ENCODE measurements at regions not wholly inside any gene's neighbourhood (a gene's known extent, or its start where the extent isn't known, plus 50 kb on each side); places are given as distances from the start of the nearest gene placed in this dataset.

DNA sequence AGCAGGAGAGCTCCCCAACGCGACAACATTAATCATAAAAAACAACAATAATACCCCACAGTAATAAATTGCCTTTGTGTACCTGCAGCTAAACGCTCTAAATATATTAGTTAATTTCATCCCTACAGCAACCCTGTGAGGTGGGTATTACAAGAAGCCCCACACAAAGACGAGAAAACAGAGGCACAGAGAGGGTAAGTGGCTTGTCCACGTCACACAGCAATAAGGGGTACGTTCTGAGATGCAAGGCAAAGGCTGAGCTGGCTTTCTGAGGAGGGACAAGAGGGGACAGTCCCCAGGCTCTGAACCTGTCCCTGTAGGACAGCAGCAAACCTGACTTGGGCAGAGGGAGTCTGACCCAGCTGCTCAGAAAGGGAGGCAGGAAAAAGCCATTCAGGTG is 78.2 kb downstream of the NCOR2 start:
- no peak for DNase-seq

DNA sequence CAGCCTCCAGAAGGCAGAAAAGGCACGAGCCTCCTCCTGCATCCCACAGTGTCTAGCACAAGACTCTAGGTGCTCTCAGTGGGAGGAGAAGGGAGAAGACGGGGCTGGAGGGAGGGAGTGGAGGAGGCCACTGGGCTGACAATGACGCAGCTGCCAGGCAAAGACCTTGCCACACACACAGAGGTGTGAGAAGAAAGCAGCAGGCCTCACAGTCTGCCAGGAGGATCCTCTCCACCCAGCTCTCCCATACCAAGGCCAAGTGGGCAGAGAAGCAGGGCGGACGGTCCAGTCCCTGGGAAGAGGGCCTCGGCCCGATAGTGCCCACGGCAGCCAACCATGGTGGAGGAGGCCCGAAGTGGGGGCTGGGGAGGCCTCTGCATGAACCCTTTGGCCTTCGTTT is 78.9 kb downstream of the NCOR2 start:
- DNase-seq, result no peak

DNA sequence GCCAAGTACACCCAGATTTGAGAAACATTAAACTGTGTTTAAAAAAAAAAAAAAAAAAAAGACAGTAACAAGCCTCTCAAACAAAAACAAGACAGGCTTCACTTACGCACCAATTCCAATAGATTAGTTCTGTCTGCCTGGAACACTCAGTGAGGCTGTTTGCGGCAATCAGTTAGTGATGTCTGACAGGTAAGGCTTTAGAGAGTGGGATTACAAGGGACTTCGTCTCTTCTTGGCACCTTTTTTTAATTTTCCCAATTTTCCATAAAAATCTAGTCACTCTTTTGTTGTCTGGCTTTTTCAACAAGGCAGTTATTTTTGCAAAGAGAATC is 79.6 kb downstream of the NCOR2 start:
- DNase-seq, result no peak

DNA sequence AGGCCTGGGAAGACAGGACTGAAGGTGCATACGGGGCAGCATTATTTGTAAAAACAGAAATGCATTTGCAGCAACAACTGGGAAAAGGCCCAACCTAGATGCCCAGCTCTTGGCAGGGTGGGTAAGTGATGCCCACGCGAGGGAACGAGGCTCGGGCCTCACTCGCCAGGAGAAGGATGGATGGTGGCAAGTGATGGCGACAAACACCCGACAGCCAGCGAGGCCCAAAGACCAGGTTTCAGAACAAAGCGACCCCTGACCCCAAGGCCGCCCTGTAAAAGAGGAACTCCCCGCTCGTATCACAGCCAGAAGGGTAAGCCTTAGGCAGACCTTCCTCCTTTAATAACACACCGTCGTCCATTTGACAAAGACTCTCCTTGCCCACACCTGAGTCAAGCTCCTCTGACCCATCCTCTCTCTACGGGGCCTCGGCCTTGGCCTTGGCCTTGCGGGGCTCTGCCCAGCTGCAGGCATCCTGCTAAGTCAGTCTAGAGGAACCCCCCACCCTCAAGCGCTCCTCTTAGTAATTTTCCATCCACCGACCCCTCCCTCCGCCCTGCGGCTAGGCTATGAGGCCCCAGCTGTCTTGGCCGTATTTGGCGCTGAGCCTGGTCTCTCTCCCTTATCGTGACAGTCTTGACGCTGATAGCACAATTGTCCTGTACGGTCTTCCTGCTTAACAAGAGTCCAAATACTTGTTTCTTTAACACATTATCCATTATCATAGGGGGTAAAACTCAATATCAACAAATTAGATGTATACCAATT is 80.2 kb downstream of the NCOR2 start:
- no peak for DNase-seq

DNA sequence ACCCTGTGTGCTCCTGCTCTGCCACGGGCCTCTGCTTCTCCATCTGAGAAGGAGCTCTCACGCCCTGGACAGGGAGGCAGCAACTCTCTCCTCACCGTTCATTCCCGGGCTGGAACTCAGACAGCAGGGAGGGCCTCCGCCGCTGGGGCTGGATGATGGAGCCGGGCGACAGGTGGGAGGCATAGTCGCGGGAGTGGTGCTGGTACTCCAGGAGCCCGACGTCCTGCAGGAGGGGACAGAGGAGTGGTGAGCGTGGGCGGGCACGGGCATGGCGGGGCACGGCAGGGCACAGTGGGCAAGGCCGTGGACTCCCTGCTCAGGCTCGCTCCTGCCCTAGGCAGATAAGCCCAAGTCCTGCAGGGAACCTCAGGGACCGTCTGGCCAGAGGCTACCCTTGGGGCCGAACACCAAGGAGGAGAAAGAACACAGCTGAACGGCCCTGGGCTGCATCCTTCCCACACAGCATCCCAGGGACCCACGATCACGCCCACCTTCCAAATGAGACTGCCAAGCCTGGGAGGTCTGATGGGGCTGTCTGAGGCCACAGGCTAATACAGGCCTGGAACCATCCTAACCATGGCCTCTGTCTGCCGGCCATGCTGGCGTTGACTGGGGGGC is 81.0 kb downstream of the NCOR2 start:
- no peak for DNase-seq

DNA sequence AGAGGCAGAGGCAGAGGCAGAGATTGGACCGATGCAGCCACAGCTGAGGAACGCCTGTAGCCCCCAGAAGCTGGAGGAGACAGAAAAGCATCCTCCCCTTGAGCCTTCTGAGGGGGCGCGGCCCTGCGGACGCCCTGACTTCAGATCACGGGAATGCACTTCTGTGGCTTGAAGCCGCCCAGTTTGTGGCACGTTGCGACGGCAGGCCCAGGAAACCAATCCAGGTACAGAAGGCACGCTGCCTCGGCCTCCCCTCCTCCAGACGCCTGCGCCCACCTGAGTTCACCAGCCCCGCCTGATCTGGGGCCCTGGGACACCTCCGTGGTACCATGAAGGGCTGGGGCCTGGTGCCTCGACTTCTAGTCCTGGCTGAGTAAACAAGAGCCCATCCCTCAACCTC is 82.0 kb downstream of the NCOR2 start:
- no peak for DNase-seq

DNA sequence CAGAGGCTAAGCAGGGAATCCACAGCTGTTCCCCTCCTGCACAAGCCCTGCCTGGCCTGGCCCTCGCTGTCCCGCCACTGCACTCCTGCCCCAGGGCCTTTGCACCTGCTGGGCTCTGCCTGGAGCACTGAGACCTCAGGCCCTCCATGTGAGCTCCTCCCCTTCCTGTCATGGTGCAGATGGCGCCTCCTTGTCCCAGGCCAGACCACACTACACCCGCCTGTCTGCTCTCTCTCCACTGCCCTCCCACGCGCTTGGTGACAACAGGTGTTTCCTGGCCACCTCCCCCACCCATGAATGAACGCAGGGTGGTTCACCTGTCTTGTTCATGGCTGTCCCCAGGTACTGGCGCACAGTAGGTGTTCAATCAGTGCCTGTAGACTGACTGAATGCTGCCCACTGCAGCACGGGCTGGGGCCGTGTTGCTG is 82.9 kb downstream of the NCOR2 start:
- DNase-seq, result no peak

DNA sequence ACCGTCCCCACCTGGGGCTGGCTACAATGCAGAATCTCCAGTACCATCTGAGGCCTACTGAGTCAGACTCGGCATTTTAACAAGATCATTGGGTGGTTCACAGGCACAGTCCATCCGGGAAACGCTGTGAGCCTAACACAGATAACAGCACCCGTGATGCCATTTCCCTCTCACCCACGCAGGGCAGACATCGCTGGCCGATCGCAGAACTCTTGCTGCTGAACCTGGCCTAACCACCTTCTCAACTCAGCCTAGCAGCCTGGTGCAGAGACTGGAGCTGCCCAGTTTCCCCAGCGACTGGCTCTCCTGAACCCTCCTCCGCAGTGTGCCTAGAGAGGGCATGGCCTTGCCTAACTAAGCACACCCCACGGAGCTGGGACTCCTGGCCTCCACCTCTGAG is 83.3 kb downstream of the NCOR2 start:
- no peak for DNase-seq

DNA sequence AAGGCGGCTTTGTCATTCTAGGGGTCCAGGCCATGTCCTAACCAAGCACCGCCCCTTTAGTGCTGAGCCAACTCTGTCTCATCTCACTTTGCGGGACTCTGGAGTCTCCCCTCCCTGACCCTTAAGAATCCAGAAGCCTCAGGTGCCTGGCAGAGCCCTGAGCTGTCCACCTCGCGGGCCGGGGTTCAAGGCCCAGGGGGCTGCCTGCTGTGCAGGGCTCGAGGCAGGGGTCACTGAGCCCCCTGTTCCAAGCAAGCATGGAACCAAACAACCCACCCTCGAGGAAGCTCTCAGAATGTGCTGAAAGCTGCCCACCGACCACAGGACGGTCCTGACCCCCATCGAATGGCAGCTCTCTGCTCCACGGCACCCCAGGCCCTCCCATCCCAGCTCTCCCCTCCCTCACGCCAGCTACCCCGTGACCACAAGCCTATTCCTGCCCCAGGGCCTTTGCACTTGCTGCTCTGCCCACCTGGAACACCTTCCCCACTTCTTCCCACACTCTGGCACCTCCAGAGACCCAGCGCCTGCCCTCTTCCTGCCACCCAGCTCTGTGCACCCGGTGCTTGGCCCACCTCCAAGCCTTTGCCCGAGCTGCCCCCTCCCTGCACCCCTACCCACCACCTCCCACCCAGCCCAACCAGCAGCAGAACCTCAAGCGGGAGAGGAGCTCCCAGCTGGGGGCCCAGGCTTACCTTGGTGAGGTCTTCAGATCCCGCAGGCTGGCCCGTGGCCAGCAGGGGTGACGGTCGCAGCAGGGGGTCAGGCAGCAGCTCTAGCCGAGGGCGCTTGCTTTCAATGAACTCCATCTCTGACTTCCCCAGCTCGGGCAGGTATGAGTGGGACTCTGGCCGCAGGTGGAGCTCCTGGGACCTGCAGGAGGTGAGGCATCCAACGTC is 84.3 kb downstream of the NCOR2 start:
- no peak for DNase-seq

DNA sequence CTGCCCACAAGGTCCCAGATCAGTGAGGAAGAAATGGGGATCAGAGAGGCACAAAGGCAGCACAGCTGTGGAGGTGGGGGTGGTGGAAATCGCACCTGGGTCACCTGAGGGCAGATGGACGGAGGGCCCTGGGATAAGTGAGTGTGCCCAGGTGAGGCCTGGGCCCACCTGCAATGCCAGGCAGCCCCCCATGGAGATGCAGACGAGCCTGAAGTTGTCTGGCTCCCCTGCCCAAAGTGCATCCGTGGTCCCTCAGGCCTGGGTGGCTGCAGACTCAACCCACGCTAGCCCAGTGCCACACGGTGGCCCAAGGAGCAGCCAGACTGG is 84.9 kb downstream of the NCOR2 start:
- DNase-seq, result no peak

DNA sequence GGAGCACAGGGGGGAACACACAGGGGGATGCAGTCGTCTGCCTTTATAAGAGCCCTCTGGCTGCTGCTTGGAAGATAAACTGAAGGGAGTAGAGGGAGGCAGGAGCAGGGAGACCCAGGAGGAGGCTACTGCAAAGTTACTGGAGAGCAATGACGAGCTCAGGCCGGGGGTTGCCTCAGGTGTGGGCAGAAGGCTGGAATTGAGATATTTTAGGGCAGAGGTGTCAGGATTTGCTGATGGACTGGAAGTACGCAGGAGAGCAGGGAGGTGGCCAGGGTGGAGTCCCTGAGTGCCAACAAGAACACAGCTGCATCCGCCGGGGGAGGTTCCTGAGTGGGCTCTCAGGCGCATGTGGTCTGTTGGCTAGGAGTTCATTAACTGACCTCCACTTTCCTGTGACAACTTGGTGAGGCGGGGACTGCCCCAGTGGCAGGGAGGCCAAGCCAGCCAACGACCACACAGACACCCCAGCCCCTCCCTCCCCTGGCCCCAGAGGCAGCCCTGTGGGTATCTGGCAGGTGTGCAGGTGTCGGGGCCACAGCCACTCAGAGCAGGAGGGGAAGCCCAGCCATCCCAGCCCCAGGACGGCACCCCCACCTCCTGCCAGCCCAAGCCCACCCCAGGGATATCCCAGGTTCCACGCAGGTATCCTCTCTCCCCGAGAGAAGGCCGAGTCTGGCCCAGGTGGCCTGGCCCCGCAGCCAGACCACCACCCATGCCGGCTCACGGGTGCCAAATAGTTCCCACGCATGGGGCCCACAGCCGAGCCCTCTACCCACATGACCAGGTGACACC is 85.4 kb downstream of the NCOR2 start:
- no peak for DNase-seq

DNA sequence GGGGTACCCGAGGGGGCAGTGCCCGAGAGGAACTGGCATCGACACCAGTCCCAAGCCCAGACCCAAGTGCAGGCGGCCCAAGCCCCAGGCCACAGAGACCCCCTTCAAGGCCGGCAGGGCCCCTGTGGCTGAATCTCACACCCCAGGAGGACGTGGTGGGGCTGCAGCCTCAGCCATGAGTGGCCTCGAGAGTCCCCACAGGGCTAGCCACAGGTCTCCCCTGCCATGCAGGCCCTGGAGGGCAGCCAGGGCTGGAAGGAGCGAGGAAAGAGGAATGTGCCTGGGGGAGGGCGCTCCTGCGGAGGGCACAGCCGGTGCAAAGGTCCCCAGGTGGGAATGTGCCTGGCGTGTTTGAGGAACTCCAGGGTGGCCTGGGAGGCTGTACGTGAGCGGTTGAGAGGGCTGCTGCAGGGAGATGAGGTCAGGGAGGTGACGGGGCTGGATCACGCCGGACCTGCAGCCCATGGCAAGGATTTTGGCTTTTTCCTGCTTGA is 86.1 kb downstream of the NCOR2 start:
- DNase-seq, result no peak

DNA sequence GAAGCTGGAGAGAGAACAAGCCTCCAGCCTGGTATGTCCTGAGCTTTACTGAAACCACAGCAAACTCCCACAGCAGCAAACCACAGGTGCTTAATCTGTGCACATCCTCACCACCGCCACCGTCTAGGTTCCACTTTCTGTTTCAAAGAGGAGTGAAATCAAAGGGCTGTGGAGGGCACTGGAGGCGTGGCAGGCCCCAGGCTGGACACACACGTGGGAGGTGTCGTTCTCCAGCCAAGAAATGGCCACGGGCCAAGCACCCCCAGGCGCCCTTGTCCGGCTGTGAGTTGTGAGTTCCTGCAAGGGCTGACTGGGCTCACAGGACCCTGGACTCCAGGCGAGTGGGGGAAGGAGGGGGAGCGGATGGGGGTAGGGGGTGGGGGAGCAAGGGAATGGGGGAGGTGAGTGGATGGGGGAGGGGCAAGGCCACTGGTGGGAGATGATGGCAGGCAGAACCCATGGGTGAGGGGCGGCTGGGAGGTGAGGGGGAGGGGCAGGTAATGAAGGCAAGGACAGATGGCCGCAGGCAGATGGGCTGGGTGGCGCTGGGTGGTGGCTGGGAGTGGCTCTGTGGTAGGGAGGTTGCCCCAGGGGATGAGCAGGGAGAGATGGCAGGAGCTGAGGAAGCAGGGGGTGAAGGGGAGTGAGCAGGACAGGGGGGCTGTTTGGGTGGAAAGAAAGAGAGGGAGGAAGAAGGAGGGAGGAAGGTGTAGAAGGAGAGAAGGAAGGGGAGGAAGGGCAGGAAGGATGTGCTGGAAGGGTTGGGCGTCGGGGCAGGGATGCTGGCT is 86.7 kb downstream of the NCOR2 start:
- DNase-seq, result no peak

DNA sequence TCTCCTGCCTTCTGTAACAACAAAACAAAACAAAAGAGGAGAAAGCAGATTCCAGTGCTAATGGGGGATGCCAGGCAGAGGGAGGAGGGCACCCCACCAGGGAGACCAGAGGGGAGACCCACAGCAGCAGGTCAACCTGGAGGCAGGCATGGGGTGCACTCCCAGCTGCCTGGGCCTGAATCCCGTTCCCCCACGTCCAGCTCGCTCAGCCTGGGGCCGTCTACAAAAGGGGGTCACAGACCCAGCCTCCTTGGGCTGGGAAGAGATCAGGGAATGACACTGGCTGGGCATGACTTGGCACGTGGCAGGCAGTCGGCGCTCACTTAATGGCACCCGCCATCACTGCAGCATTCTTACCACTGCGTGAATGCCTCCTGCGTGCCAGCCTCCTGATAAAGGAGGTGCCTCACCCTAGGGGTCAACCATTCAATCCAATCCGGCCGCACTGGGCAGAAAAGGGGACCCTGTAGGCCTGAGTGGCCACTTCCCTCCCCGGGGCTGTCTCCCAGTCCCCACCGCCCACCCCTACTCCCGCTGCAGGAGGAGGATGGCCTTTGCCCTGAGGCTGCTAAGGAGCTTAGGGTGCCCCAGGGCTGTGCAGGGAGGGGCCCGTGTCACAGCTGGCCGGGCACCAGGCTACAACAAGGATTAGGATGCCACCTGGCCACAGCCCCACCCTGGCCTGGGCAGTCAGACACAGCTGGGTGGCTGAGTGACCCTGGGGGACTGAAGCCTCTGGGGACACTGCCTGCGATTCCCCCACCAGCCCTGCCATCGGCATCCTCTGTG is 87.5 kb downstream of the NCOR2 start:
- no peak for DNase-seq

DNA sequence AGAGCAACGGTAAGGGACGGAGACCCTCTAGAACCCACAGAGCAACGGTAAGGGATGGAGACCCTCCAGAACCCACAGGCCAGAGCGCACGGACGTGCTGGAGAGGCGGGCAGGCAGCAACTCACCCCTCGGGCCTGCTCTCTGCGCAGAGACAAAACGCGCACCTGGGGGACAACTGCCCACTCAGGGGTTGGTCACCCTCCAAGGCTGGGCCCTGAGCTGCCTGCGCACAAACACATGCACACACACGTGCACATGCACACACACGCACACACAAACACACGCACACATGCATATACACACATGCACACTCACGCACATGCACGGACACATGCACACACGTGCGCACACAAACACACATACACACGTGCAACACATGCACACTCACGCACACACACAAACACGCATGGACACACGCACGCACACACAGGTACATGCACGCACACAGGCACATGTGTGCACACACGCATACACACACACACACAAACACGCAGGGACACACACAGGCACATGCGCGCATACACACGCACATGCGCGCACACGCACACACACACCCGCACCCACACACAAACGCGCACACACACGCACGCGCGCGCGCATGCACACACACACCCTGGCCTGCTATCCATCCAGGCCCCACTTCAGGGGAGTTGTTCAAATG is 88.3 kb downstream of the NCOR2 start:
- no peak for DNase-seq

DNA sequence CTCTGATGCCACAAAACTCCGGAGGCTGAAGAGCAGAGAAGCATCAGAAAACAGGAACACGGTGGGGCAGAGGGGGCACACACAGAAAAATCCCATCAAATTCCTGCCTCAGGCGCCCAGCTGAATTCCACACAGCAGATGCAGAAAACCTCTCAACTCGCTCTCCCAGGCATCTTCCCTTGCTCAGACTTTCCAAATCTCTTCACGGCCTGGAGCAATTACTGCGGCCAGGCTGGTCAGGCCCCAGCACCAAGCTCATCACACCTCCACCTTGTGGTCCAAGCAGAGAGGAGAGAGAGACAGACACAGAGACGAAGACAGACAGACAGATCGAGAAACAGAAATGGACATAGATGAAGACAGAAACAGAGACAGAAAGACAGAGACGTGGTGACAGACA is 89.0 kb downstream of the NCOR2 start:
- no peak for DNase-seq

DNA sequence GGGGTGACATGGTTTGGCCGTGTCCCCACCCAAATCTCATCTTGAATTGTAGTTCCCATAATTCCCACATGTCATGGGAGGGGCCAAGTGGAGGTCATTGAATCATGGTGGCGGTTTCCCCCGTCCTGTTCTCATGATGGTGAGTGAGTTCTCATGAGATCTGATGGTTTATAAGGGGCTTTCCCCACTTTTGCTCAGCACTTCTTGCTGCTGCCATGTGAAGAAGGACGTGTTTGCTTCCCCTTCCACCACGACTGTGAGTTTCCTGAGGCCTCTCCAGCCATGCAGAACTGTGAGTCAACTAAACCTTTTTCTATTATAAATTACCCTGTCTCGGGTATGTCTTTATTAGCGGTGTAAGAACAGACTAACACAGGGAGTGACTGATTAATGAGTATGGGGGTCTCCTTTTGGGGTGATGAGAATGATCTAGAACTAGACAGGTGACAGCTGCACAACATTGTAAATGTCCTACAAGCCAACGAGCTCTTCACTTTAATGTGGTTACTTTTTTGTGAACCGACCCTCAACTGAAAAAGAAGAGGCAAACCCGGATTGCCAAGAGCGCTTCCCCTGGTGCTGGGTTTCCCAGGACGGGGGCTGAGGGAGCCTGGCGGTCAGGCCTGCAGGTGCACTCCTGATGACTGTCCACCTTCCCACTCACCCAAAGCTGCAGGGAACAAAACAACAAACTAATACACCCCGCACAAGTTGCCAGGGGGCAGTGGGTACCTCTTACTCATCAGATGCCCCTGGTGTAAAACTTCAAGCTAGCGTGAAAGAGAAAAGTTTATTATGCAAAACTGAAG is 90.1 kb downstream of the NCOR2 start:
- DNase-seq, result no peak

DNA sequence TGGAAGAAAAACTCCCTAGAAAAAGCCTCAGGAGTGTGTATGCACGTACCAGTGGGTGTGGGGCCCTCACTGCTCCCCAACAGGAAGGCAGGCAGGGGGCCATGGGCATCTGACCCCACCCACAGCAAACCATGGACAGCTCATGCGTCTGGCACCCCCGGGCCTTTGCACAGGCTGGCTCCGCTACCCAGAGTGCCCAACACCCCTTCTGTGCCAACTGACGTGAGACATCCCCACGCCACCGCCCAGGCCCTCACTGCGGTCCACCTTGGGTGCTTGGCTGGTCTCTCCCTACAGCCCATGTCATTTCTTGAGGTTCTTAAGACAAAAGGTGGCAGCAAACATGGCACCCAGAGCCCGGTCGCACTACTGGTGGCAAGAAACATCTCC is 91.4 kb downstream of the NCOR2 start:
- DNase-seq, result no peak

DNA sequence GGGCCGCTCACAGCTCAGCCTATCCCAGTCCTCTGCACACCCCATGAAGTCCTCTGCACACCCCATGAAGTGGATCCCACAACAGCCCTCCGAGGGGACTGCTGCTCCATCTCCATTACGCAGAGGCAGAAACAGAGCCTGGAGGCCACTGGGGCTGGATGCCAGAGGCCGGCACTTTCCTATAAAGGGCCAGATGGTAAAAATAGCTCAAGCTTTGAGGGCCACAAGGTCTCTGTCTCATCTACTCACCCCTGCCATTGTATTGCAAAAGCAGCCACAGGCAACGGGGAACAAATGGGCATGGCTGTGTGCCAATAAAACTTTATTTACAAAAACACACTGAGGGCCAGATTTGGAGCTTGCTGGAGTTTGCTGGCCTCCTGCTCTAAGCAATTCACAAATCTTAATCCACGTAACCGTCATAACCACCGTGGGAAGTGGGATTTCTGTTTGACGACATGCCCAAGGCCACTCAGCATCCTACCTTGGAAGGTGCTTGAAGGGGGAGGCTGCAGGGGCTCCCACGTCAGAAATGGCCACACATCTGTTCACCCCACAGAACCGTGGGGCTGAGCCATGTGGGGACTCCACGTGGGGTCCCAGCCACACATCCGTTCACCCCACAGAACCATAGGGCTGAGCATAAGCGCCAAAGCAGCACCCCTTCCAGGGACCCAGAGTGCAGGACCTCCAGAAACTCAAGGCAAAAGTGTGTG is 92.0 kb downstream of the NCOR2 start:
- no peak for DNase-seq

Measured in NCI-H1092 treated with DMSO at 0.1 percent for 48 hours (cell line).